Gastrocnemius medialis (tissue), 4 donors: ENCODE measurements at regions not wholly inside any gene's neighbourhood (a gene's known extent, or its start where the extent isn't known, plus 50 kb on each side); places are given as distances from the start of the nearest gene placed in this dataset.
A peak's percentile ranks its signal among the peaks of the same experiment; 100 is the strongest.

Experiments
- ATAC-seq, 2 donors: fragments of 150-250 bp; one replicate each; pipeline ENCODE4 v1.9.1; 2016
- DNase-seq, 2 donors: peaks; one replicate each; pipeline ENCODE4 v3.0.0-alpha.2; 2019
- H3K27ac ChIP-seq, 4 donors: fragments of 200-600 bp; sonication (generic); 1 replicate in 1 of 4; 2 replicates in 3 of 4; pipeline ENCODE4 v1.5.1; 2016 to 2018; ENCODE audit warnings: mild to moderate bottlenecking in 2 of 4, moderate library complexity in 1 of 4
- H3K27me3 ChIP-seq, 3 donors: fragments of 200-600 bp; sonication (generic) in 2 of 3; 1 replicate in 1 of 3; 2 replicates in 2 of 3; pipeline versions ENCODE4 v1.5.1 to v1.6.0; 2016 to 2019; ENCODE audit warnings: mild to moderate bottlenecking in 1 of 3, moderate library complexity in 1 of 3
- H3K36me3 ChIP-seq, 2 donors: fragments of 200-600 bp; sonication (generic) in 1 of 2; one replicate each; pipeline ENCODE4 v1.5.1; 2017 to 2018
- H3K4me1 ChIP-seq, 2 donors: fragments of 200-600 bp; sonication (generic) in 1 of 2; one replicate each; pipeline ENCODE4 v1.5.1; 2016 to 2017; ENCODE audit warnings: mild to moderate bottlenecking in 2 of 2
- H3K4me3 ChIP-seq, 4 donors: fragments of 200-600 bp; sonication (generic) in 3 of 4; 1 replicate in 1 of 4; 2 replicates in 3 of 4; pipeline ENCODE4 v1.5.1; 2016 to 2019; ENCODE audit warnings: mild to moderate bottlenecking in 2 of 4
- H3K9me3 ChIP-seq, 3 donors: fragments of 200-600 bp; sonication (generic) in 2 of 3; 1 replicate in 1 of 3; 2 replicates in 2 of 3; pipeline ENCODE4 v1.5.1; 2016 to 2019
- POLR2A ChIP-seq, 2 donors: fragments of 450-650 bp; IDR thresholded peaks; one replicate each; pipeline ENCODE4 v1.6.1; 2017; ENCODE audit warnings: antibody characterized with exemption in 2 of 2, mild to moderate bottlenecking in 2 of 2, moderate library complexity in 2 of 2
- in situ Hi-C, 4 donors: fragments of 200-750 bp; cut with MboI; loops; one replicate each; pipeline versions ENCODE4 v1.15.0 to v1.8.0; 2017; ENCODE audit warnings: low sequenced_read_pairs in 4 of 4
- intact Hi-C: fragments of 100-400 bp; cut with DNase I; formaldehyde crosslinking; loops from one replicate; pipeline ENCODE4 v1.15.1; 2023; ENCODE audit warnings: low total_unique reads

DNA sequence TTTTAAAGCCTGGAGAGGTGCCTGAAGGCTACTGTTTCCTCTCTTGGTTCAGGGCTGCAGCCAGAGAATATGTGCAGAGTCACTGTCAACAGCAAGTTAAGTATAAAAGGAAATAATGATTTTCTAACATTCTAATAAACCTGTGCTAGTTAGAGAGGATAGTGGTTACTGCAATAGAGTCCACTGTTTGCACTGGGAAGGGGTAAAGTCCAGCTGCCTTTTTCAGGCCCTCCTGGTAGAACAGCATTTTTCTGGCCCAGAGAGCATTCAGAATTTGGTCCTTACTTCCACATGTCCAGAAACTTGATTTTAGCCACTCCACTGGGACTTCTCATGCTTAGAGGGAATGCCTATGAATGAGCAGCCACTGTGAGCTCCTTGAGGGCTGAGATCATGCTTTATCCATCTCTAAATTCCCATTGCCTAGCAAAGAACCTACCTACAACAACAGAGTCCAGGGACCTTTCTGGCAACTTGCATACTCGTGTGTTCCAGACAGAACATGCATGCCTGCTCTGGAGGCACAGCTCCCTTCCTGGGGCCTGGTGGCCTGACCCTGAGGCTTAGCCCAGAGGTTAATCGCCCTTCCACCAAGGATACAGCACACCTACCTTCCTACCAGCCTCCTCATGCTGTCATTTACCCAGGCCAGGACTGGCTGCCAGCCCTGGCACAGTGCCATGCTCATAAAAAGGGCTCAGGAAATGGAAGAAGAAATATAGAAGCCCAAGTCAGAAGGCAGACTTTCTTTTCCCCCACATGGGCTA lies 50.3 kb upstream of the ATP13A3 start:
- peak in 1 of 2 donors; percentile 30 for DNase-seq
- peak in 1 of 2 donors; percentile 53 for ATAC-seq
- Histone ChIP-seq H3K27me3 (no peaks in the 10 kb centered on the region), H3K36me3 (no peaks in the 10 kb centered on the region), H3K4me3 (no peak overlapping the region), H3K9me3 (no peaks in the 10 kb centered on the region), H3K27ac (peak overlapping the region in 1 of 4 donors; percentile 22), H3K4me1 (peaks cover 7 to 11% of the 10 kb centered on the region in 2 donors)
- in situ Hi-C loops (no loop called here), intact Hi-C loops (no loop called here)
- no peak for TF ChIP-seq POLR2A (IDR thresholded peaks at IDR 0.05)
